K562 (cell line): ENCODE measurements at regions not wholly inside any gene's neighbourhood (a gene's known extent, or its start where the extent isn't known, plus 50 kb on each side); places are given as distances from the start of the nearest gene placed in this dataset.

Source experiments
- ATAC-seq: fragments of 200-7000 bp; cut with Tn5 transposase; 3 replicates; pipeline ENCODE4 v1.9.1; 2020; ENCODE audit warnings: moderate library complexity
- BruUV-seq: library from RNA; stranded (reverse); fragments of 400-500 nt; replicated peaks from 2 replicates; lab custom pipeline; 2021; lab: Mats Ljungman, UMichigan
- CTCF ChIA-PET: fragments of 300-600 bp; formaldehyde crosslinking; extraction: SDS; loops from one replicate; lab custom pipeline; 2021; ENCODE audit warnings: low intra/inter-chr PET ratio; lab: Yijun Ruan, JAX
- POLR2A ChIA-PET: fragments of 300-600, 350-650 bp; sonication (Branson Sonifier 250); formaldehyde crosslinking; extraction: SDS; loops from one replicate; lab custom pipeline; 2021; ENCODE audit warnings: antibody characterized with exemption, inconsistent platforms; lab: Yijun Ruan, JAX
- DNase-seq, 4 experiments: peaks; one replicate each; pipeline versions ENCODE4 v3.0.0 to v3.0.0-alpha.2; 2011 to 2018; ENCODE audit warnings: low spot score in 3 of 4, mixed read lengths in 3 of 4; ENCODE audit errors: extremely low read depth in 1 of 4
- FAIRE-seq: peaks from 2 replicates; lab custom pipeline; 2011; peaks lifted over from hg19 to GRCh38; lab: Jason Lieb, UNC
- H2AFZ ChIP-seq: 2 replicates; pipeline ENCODE4 v1.6.0; 2011; ENCODE audit warnings: low read depth, low read length, control low read depth, inconsistent platforms
- H3K27ac ChIP-seq: fragments of 200-600 bp; 3 replicates; pipeline ENCODE4 v1.8.0; 2011; ENCODE audit warnings: low read depth, mild to moderate bottlenecking, control low read depth, inconsistent platforms, low read length, moderate library complexity, mixed read lengths; ENCODE audit errors: extremely low read depth
- H3K27me3 ChIP-seq, 2 experiments: fragments of 300-600 bp in 1 of 2; 2 replicates in 1 of 2; 3 replicates in 1 of 2; pipeline versions ENCODE4 v1.6.0 to v1.8.0; 2011; ENCODE audit warnings: inconsistent platforms in 2 of 2, low read length in 2 of 2, mild to moderate bottlenecking in 1 of 2, mixed read lengths in 1 of 2, moderate library complexity in 1 of 2; ENCODE audit not compliant: control insufficient read depth in 2 of 2, insufficient read depth in 2 of 2
- H3K36me3 ChIP-seq: fragments of 300-600 bp; 3 replicates; pipeline ENCODE4 v1.8.0; 2011; ENCODE audit warnings: mild to moderate bottlenecking, low read length, inconsistent platforms; ENCODE audit not compliant: control insufficient read depth, insufficient read depth
- H3K4me1 ChIP-seq, 2 experiments: fragments of 200-600 bp in 1 of 2; replicated peaks in 1 of 2; 2 replicates in 1 of 2; 3 replicates in 1 of 2; pipeline versions ENCODE4 v1.5.1 to v1.8.0; 2011; ENCODE audit warnings: inconsistent platforms in 2 of 2, low read length in 2 of 2, mild to moderate bottlenecking in 1 of 2, mixed read lengths in 1 of 2, moderate library complexity in 1 of 2; ENCODE audit not compliant: control insufficient read depth in 2 of 2, insufficient read depth in 2 of 2
- H3K4me2 ChIP-seq: 2 replicates; pipeline ENCODE4 v1.6.1; 2011; ENCODE audit warnings: low read length, control low read depth, inconsistent platforms, mixed read lengths; ENCODE audit not compliant: insufficient read depth
- H3K4me3 ChIP-seq: fragments of 200-600 bp; sonication (generic), shearing (Covaris generic); 2 replicates; pipeline ENCODE4 v1.5.1; 2016; ENCODE audit warnings: control low read depth, inconsistent platforms
- H3K79me2 ChIP-seq: fragments of 200-600 bp; 3 replicates; pipeline ENCODE4 v1.8.0; 2011; ENCODE audit warnings: low read length, inconsistent platforms; ENCODE audit not compliant: control insufficient read depth, insufficient read depth
- H3K9ac ChIP-seq, 2 experiments: 2 replicates each; pipeline versions ENCODE4 v1.6.0 to v1.6.1; 2011; ENCODE audit warnings: low read depth in 2 of 2, low read length in 2 of 2, control low read depth in 1 of 2, inconsistent platforms in 1 of 2, mild to moderate bottlenecking in 1 of 2, mixed read lengths in 1 of 2; ENCODE audit not compliant: insufficient read depth in 1 of 2
- H3K9me1 ChIP-seq: one replicate; pipeline ENCODE4 v1.6.0; 2011; ENCODE audit warnings: inconsistent platforms, mild to moderate bottlenecking, low read length, moderate library complexity; ENCODE audit not compliant: control insufficient read depth, insufficient read depth
- H3K9me3 ChIP-seq: replicated peaks from 2 replicates; pipeline ENCODE4 v1.5.1; 2011; ENCODE audit warnings: low read depth, low read length, inconsistent platforms; ENCODE audit not compliant: control insufficient read depth, insufficient read depth
- H4K20me1 ChIP-seq: replicated peaks from 2 replicates; pipeline ENCODE4 v1.6.1; 2011; ENCODE audit warnings: low read length, inconsistent platforms, mixed read lengths; ENCODE audit not compliant: control insufficient read depth, insufficient read depth
- HEY1 ChIP-seq: fragments of 250-450 bp; sonication (Bioruptor Pico); IDR thresholded peaks from 2 replicates; pipeline ENCODE4 v1.5.0; 2020; ENCODE audit warnings: mild to moderate bottlenecking, moderate library complexity, borderline replicate concordance
- MAFG ChIP-seq: fragments of 450-650 bp; conservative IDR thresholded peaks from 2 replicates; pipeline ENCODE4 v1.6.1; 2016; ENCODE audit warnings: missing genetic modification characterization, missing compliant biosample characterization
- MECOM ChIP-seq: fragments of 250-450 bp; sonication (Bioruptor Pico); IDR thresholded peaks from 2 replicates; pipeline ENCODE4 v1.8.0; 2022; ENCODE audit warnings: inconsistent platforms
- NCOR1 ChIP-seq: fragments of 450-650 bp; IDR thresholded peaks from 2 replicates; pipeline ENCODE4 v1.6.1; 2016; ENCODE audit warnings: mild to moderate bottlenecking, moderate library complexity
- NR3C1 ChIP-seq: sonication (generic); formaldehyde crosslinking; IDR thresholded peaks from 2 replicates; pipeline ENCODE4 v1.8.1; 2022; ENCODE audit warnings: missing genetic modification reagents
- SRSF9 ChIP-seq: fragments of 200-400 bp; formaldehyde crosslinking; IDR thresholded peaks from 2 replicates; pipeline ENCODE4 v1.6.1; 2017; ENCODE audit warnings: low read depth, low read length, borderline replicate concordance
- ZNF263 ChIP-seq: sonication (generic); formaldehyde crosslinking; IDR thresholded peaks from 2 replicates; pipeline ENCODE4 v1.8.0; 2022; ENCODE audit warnings: mild to moderate bottlenecking, missing genetic modification reagents, borderline replicate concordance
- WGBS: fragments of 100-300 bp; shearing (Covaris generic); methylation state at CpG from one replicate; pipeline ENCODE4 v1.1.6; 2016; ENCODE audit warnings: low coverage, mixed read lengths; ENCODE audit not compliant: insufficient coverage; ENCODE audit errors: missing lambda C conversion rate; 5-methylcytosine and 5-hydroxymethylcytosine counted together
- in situ Hi-C: fragments of 300-500 bp; cut with MboI; formaldehyde crosslinking; loops from 4 replicates; pipeline ENCODE4 v1.15.0; 2018; ENCODE audit warnings: inconsistent platforms, mixed read lengths
- intact Hi-C: fragments of 100-400 bp; cut with micrococcal nuclease; formaldehyde crosslinking; loops from 2 replicates; pipeline ENCODE4 v1.14.2; 2022
- TF ChIP-seq, protein P1 (sequence below): sonication (generic); formaldehyde crosslinking; IDR thresholded peaks from 2 replicates; pipeline ENCODE4 v1.8.0; 2022; ENCODE audit warnings: mild to moderate bottlenecking, missing genetic modification reagents
- TF ChIP-seq, protein P2 (sequence below): IDR thresholded peaks from 2 replicates; pipeline ENCODE4 v1.6.1; 2012; ENCODE audit warnings: low read depth, low read length, improper control_type of control experiment, borderline replicate concordance

DNA sequence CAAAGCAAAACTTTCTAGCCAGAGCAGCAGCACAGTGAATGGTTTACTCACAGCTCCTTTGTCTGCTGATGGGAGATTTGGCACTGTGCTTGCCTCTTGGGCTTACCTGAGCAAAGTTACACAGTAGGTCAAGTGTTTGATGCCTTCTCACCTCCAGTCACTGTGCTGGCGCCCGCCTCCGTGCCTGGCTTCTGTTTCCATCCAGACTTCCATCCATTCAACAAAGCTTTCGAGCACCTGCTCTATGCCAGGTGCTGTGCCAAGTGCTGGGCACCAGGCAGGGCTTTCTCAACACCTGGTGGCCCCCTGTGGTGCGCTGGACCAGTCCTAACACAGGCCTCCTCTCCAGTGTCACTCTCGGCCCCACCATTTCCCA, 199.2 kb upstream of the EEA1 start:
- no peak overlapping the region for H2AFZ ChIP-seq
- no peaks in the 10 kb centered on the region for H3K27me3 ChIP-seq
- no peak overlapping the region for H3K4me3 ChIP-seq
- no peaks in the 10 kb centered on the region for H3K9me3 ChIP-seq
- no peaks in the 10 kb centered on the region for H3K36me3 ChIP-seq
- H3K27ac ChIP-seq = no peak overlapping the region
- H3K9me1 ChIP-seq = no peaks in the 10 kb centered on the region
- ATAC-seq (no peak), DNase-seq (no peak), FAIRE-seq (no peak)
- no peak overlapping the region for H3K4me2 ChIP-seq
- no TSS peak for BruUV-seq
- POLR2A ChIA-PET = interaction anchor here (1.0 kb wide), 1 partner anchor 15 kb away, joined by 3 read pairs; no protein-coding TSS in a partner anchor
- H4K20me1 ChIP-seq = no peaks in the 10 kb centered on the region
- intact Hi-C loops = no loop called here
- in situ Hi-C loops = no loop called here
- WGBS = 35% methylated on average over 6 of the region's 6 CpGs
- H3K4me1 ChIP-seq = no peaks in the 10 kb centered on the region
- H3K9ac ChIP-seq = no peak overlapping the region
- CTCF ChIA-PET = interaction anchor here (1.1 kb wide), 1 partner anchor 251 kb away, joined by 3 read pairs; no protein-coding TSS in a partner anchor
- no peak for TF ChIP-seq MAFG (tag)
- TF ChIP-seq NCOR1 = no peak
- TF ChIP-seq ZNF263 (CRISPR knock-in tag) = no peak
- TF ChIP-seq NR3C1 (CRISPR knock-in tag) = no peak
- TF ChIP-seq MECOM (CRISPR knock-in tag) = no peak
- TF ChIP-seq SRSF9 = no peak
- TF ChIP-seq HEY1 (CRISPR knock-in tag) = no peak
- TF ChIP-seq, protein P1, sequence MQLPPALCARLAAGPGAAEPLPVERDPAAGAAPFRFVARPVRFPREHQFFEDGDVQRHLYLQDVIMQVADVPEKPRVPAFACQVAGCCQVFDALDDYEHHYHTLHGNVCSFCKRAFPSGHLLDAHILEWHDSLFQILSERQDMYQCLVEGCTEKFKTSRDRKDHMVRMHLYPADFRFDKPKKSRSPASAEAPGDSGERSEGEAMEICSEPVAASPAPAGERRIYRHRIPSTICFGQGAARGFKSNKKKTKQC (CRISPR knock-in tag) = no peak
- TF ChIP-seq, protein P2, sequence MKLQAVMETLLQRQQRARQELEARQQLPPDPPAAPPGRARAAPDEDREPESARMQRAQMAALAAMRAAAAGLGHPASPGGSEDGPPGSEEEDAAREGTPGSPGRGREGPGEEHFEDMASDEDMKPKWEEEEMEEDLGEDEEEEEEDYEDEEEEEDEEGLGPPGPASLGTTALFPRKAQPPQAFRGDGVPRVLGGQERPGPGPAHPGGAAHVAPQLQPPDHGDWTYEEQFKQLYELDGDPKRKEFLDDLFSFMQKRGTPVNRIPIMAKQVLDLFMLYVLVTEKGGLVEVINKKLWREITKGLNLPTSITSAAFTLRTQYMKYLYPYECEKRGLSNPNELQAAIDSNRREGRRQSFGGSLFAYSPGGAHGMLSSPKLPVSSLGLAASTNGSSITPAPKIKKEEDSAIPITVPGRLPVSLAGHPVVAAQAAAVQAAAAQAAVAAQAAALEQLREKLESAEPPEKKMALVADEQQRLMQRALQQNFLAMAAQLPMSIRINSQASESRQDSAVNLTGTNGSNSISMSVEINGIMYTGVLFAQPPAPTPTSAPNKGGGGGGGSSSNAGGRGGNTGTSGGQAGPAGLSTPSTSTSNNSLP = no peak
- H3K79me2 ChIP-seq = no peaks in the 10 kb centered on the region
